AG08396 (cell line): ENCODE measurements at regions not wholly inside any gene's neighbourhood (a gene's known extent, or its start where the extent isn't known, plus 50 kb on each side); places are given as distances from the start of the nearest gene placed in this dataset.
"Not testable (repeated sequence)": the region's sequence is repeated elsewhere in the genome, so short reads cannot be mapped to it uniquely, and the experiment has no call there.

Experiments used
- DNase-seq: peaks from one replicate; pipeline ENCODE4 v3.0.0; 2012; ENCODE audit warnings: low spot score, mixed read lengths

- not testable (repeated sequence) for DNase-seq
These were observed 60.5 kb downstream of the GOLGA6L22 start for GRCh38 chr15:22519213-22519612.

DNA sequence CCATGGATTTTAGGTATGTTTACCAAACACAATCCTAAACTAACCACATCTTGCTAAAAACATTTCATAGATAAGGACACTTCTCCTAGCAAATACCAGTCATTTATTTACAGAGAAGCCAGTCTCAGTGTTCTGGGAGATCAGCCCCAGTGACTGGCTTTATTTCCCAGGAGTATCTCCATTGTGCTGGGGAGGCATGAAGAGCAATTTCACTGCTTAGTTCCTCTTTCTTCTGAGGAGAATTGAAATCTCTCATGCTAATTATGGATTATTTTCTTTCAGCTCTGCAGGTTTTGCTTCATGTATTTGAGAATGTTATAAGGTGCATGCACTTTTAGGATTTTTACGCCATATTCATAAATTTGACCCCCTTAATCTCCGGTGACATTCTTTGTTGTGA is 67.8 kb downstream of the GOLGA6L22 start:
- not testable (repeated sequence) for DNase-seq

- DNase-seq: not testable (repeated sequence)
These were observed 68.3 kb downstream of the GOLGA6L22 start for GRCh38 chr15:22527016-22527415.

GRCh38 chr15:22529200-22529599 is 70.5 kb downstream of the GOLGA6L22 start:
- not testable (repeated sequence) for DNase-seq

DNA sequence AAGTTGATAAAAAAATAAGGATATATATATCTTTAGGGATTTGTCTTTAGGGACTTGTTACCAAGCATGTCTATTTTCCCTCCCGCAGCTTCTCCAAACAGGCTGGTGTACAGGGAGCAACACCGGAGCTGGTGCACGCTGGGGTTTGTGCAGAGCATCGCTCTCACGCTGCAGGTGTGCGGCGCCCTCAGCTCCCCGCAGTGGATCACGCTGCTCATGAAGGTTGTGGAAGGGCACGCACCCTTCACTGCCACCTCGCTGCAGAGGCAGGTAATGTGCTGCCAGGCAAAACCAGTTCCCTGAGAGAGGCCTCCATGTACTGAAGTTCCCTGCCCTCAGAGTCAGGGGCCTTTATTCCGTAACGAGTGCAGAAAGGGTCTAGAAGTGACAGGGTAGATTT is 101.0 kb downstream of the GOLGA6L22 start:
- not testable (repeated sequence) for DNase-seq

GRCh38 chr15:22561716-22562115 is 103.0 kb downstream of the GOLGA6L22 start:
- DNase-seq: not testable (repeated sequence)

- DNase-seq: not testable (repeated sequence)
These were observed 107.8 kb downstream of the GOLGA6L22 start for GRCh38 chr15:22566510-22566909.

DNA sequence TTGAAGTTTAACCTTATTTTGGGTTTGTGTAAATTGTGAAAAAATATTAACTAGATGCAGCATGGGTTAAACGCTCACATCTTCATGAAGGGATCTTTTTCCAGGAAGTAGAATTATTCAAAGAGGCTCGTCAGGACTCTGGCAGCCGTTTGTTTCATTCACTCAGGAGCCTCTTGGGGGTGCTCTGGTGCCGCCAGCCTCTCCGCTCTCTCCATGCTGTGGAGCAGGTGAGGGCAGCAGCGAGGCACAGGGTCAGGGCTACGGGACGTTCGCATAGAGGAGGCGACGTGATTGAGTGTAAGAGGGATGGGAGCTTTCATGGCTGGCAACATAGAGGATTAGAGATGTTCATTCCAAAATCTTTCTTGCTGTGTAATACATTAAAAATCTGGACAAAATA is 110.8 kb downstream of the GOLGA6L22 start:
- DNase-seq: not testable (repeated sequence)

DNA sequence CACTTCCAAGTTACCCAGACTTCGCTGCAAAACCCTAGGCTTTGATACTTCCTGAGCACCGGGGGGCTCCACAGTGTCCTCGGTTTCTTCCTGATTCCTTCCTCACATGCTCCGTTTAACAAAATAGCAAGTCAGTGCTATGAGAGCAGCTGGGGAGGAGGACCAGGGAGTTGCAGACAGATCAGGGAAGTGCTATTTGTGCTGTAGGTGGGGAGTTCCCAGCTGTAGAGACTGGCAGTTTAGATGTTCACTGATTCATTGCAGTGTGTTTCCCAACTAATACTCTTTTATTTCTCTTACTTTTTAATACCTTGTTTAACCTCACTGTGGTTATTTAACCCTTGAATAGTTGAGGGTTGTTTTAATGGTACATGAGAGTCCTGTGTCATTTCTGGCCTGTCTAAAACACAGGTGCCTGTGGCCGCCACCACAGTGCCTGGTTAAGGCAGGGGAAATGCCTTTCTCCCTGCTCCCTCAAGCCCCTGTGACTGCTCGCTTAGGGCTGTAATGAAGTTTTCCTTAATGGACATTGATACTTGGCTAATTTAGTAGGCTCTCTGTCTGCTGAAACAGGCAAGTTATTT is 113.5 kb downstream of the GOLGA6L22 start:
- not testable (repeated sequence) for DNase-seq

DNA sequence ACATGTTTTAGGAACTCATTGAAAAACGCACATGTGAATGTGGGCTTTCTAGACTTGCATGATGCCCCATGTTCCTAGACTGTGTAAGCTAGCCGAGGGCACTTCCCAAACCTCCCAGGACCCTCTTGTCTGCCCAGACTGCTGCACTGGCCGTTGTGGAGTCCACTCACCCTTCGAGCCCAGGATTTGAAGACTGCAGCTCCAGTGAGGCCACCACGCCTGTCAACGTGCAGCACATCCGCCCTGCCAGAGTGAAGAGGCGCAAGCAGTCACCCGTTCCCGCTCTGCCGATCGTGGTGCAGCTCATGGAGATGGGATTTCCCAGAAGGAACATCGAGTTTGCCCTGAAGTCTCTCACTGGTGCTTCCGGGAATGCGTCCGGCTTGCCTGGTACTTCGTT is 114.1 kb downstream of the GOLGA6L22 start:
- DNase-seq: peak; percentile 0

- not testable (repeated sequence) for DNase-seq
These were observed 119.1 kb downstream of the GOLGA6L22 start for GRCh38 chr15:22577828-22578227.

GRCh38 chr15:22579213-22579612 is 120.5 kb downstream of the GOLGA6L22 start:
- not testable (repeated sequence) for DNase-seq

DNA sequence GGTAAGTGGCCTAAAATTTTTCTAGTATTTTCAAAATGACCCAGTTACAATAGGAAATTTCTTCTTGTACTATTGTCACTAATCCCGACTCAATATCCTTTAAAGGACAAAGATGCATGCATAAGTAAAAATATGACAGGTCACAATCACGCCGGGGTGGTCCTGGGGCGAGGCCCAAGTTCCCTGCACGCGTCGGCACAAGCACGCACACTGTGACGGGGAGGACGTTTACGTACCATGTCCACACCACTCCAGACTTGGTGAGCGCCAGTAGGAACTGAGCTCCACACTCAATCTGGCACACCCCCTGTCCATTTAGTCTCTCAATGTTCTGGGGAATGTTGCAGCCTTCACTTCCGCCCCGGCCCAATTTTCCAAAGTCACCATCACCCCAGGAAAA is 128.7 kb downstream of the GOLGA6L22 start:
- not testable (repeated sequence) for DNase-seq

GRCh38 chr15:22598552-22598951 is 139.8 kb downstream of the GOLGA6L22 start:
- DNase-seq: not testable (repeated sequence)

DNA sequence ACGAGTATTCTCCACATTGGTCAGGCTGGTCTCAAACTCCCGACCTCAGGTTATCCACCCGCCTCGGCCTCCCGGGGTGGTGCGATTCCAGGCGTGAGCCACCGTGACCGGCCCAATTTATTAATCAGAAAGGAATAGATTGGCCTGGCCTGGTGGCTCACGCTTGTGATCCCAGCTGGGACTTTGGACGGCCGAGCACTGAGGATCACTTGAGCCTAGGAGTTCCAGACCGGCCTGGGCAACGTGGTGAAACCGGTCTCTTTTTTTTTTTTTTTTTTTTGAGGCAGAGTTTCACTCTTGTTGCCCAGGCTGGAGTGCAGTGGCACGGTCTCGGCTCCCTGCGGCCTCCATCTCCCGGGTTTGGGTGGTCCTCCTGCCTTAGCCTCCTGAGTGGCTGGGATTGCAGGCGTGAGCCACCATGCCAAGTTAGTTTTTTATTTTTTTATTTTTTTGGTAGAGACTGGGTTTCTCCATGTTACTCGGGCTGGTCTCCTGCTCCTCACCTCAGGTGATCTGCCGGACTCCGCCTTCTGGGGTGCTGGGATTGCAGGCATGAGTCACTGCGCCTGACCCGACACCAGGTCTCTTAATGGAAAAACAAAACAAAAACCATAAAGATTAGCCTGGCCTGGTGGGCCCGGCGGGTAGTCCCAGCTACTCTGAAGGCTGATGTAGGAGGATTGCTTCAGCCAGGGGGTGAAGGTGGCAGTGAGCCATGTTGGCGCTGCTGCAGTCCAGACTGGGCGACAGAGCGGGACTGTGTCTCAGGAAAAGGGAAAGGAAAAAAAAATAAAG is 141.0 kb downstream of the GOLGA6L22 start:
- not testable (repeated sequence) for DNase-seq

DNA sequence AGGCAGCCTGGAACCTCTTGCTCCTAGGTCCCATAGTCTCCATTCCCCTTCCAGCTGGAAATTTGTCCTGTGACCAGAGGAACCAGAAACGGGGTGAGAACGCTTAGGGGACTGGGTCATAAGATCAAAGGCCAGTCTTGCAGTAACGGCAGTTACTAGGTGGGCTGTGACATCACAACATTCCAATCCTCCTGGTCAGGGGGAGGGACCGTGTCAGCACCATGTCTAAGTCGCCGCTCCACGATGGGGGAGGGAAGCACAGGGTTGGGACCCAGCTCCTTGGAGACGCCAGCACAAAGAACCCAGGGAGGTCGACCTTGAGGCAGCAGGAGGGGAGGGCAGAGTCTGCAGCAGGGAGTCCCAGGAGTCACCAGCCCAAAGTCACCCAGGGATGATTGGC is 158.3 kb downstream of the GOLGA6L22 start:
- not testable (repeated sequence) for DNase-seq

DNA sequence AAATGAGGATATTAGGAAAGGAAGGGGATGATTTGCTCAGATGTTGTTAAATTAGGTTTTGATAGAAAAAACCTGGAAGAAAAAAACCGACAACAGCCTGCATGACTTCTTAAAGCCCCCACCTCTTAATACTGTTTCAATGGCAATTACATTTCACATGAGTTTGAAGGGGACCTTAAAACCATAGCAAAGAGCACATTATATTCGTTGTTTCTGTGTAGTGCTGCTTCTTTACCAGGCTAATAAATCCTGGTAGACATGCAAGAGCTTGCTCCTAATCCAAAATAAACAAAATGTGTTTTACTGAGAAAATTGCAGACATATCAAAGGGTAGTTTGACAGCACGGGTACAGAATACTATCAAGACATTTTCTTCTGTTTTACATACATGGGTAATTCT is 154.7 kb upstream of the NIPA1 start:
- not testable (repeated sequence) for DNase-seq

DNA sequence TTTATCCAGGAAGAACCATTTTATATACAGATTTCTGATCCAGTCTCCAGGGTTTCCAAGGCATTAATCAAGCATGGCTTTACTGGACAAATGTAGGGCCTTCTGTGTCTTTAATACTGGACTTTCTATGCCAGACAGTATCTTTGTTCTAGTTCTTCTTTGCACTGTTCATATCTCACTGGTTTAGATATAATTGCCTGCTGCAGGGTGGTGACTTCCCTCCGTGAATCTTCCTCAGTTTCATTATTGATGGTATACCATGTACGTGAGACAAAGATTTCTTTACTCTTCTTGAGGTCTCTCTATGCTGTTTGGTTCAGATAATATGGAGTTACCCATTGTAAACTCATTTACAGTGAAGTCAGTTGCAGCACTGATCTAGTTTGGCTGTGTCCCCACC is 146.5 kb upstream of the NIPA1 start:
- not testable (repeated sequence) for DNase-seq

DNA sequence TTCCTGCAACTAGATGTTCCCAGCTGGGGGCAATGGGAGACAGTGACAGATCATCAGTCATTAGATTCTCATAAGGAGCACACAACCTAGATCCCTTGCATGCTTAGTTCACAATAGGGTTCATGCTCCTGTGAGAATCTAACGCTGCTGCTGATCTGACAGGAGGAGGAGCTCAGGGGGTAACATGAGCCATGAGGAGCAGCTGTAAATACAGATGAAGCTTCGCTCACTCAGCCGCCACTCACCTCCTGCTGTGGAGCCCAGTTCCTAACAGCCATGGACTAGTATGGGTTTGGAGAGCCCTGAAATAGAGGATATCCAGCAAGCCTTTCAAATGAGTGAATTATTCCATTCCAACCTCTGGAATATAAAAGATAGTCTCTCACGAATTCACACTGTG is 137.0 kb upstream of the NIPA1 start:
- not testable (repeated sequence) for DNase-seq

- not testable (repeated sequence) for DNase-seq
These were observed 135.3 kb upstream of the NIPA1 start for GRCh38 chr15:22651179-22651578.

GRCh38 chr15:22664294-22665058 is 122.0 kb upstream of the NIPA1 start:
- peak; percentile 10 for DNase-seq

DNA sequence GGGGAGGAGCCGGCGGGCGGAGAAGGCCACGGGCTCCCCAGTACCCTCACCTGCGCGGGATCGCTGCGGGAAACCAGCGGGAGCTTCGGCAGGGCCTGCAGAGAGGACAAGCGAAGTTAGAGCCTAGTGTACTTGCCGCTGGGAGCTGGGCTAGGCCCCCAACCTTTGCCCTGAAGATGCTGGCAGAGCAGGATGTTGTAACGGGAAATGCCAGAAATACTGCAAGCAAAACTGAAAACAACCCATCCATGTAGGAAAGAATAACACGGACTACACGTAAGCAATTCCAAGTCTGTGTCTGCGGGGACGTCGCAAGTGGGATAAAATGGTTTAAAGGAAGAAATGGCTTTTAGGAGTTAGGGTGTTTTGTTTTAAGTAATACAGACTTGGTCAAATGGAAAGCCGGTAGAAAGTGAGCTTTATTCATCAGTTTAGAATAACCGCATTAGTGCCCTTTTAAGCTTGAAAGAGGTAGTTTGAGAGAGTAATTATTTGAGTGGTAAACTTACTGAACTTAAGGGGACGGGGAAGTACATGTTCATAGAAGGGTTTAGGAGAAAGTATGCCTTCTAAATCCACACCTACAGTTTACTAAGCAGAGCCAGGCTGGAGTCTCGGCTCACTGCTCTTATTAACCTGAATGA is 121.3 kb upstream of the NIPA1 start:
- not testable (repeated sequence) for DNase-seq
